ENCODE measurements at regions not wholly inside any gene's neighbourhood (a gene's known extent, or its start where the extent isn't known, plus 50 kb on each side); places are given as distances from the start of the nearest gene placed in this dataset.

DNA sequence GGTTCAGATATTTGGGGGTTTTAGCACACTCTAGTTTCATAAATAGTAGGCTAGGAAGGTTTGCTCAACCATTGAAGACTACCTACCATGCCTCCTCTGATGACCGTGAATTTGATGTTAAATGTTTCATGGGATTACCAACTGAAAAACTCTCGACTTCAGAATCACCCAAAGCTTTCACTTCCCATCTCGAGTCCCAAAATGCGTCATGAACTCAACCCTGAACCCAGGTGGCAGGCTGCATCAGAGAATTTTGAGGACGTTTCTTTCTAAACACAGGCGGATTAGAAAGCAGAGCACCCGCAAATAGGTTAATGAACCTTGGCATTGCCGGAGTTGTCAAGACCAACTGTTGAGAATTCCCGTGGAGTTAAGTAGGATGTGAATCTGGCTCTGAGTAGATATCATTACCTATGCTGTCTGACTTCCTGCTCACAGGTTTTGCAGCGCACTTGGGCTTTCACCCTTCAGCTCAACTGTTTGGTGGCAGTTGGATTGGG is 98.4 kb upstream of the ADTRP start:
- DNase-seq (ENCODE audit: low read depth, low spot score): no peak
- Histone ChIP-seq H3K79me2 (ENCODE audit: control insufficient read depth, insufficient read depth, low read length) (no peaks in the 10 kb centered on the region), H4K20me1 (ENCODE audit: control insufficient read depth, extremely low read depth, insufficient read depth, low read length) (no peaks in the 10 kb centered on the region), H3K4me3 (ENCODE audit: control insufficient read depth in 2 of 3, extremely low read depth in 1 of 3, insufficient read depth in 2 of 3, low read depth in 1 of 3, low read length in 3 of 3) (no peak overlapping the region), H3K9ac (ENCODE audit: control insufficient read depth, extremely low read depth, insufficient read depth, low read length) (no peak overlapping the region), H3K27me3 (ENCODE audit: control insufficient read depth, extremely low read depth, insufficient read depth, low read length) (no peaks in the 10 kb centered on the region), H3K9me3 (ENCODE audit: control insufficient read depth, low read depth, low read length) (no peaks in the 10 kb centered on the region), H3K9me1 (ENCODE audit: control insufficient read depth, extremely low read depth, insufficient read depth, low read length) (no peaks in the 10 kb centered on the region), H3K36me3 (ENCODE audit: control insufficient read depth in 2 of 2, extremely low read depth in 1 of 2, insufficient read depth in 2 of 2, low read length in 2 of 2) (no peaks in the 10 kb centered on the region), H3K27ac (ENCODE audit: control insufficient read depth, insufficient read depth, low read length) (no peak overlapping the region), H3K4me1 (ENCODE audit: control insufficient read depth, extremely low read depth, insufficient read depth, low read length) (no peaks in the 10 kb centered on the region), H3K4me2 (ENCODE audit: control insufficient read depth, extremely low read depth, insufficient read depth, low read depth, low read length) (no peak overlapping the region), H2AFZ (ENCODE audit: control insufficient read depth, low read length) (no peak overlapping the region)
- no peak for TF ChIP-seq EZH2 (IDR thresholded peaks at IDR 0.05; ENCODE audit: low read length)
- TF ChIP-seq, protein P1, sequence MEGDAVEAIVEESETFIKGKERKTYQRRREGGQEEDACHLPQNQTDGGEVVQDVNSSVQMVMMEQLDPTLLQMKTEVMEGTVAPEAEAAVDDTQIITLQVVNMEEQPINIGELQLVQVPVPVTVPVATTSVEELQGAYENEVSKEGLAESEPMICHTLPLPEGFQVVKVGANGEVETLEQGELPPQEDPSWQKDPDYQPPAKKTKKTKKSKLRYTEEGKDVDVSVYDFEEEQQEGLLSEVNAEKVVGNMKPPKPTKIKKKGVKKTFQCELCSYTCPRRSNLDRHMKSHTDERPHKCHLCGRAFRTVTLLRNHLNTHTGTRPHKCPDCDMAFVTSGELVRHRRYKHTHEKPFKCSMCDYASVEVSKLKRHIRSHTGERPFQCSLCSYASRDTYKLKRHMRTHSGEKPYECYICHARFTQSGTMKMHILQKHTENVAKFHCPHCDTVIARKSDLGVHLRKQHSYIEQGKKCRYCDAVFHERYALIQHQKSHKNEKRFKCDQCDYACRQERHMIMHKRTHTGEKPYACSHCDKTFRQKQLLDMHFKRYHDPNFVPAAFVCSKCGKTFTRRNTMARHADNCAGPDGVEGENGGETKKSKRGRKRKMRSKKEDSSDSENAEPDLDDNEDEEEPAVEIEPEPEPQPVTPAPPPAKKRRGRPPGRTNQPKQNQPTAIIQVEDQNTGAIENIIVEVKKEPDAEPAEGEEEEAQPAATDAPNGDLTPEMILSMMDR (optimal IDR thresholded peaks at IDR 0.05 in 1 of 3, IDR thresholded peaks at IDR 0.05 in 1 of 3, conservative IDR thresholded peaks at IDR 0.05 in 1 of 3; ENCODE audit: extremely low read depth in 1 of 3, insufficient read depth in 2 of 3, low read length in 3 of 3): no peak
- dilution Hi-C loops (cut with MboI; ENCODE audit: extremely low pct_ligation_motif_present, low sequenced_read_pairs): no loop called here
- no peak for FAIRE-seq

DNA sequence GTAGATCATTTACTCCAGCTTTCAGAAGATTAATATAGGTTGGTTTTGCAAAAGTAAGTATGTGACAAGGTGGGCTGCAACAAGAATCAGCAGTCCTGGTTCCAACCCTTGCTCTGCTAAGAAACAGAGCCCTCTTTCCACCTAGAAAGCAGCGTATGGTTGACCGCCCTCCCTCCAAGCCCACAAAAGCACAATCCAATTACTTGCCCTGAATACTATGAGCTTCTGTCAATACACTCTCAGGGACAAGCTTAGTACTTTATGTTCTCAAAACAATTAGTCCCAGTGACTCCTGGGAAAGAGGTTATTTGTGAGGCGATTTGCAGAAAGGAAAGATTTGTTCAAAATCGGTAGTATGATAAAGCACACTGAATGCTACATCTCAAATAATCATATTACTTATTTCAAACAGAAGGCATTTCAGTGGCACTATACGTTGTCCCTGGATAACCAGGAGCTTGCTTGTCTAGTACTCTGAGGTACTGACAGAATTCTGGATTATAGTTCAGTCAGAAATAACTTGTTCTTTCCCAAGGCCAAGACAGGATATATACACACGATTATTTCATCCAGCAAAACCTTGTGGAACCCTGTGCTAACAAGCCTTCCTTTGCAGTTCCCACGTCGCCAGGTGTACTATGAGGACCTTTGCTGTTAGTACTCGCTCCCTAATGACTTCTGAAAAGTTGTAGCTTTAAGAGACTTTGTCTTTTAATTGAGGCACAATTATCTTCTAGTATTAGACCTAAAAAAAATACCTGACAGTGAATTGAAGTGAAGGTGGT is 96.9 kb upstream of the ADTRP start:
- Histone ChIP-seq H3K79me2 (ENCODE audit: control insufficient read depth, insufficient read depth, low read length) (no peaks in the 10 kb centered on the region), H3K4me1 (ENCODE audit: control insufficient read depth, extremely low read depth, insufficient read depth, low read length) (no peaks in the 10 kb centered on the region), H3K27ac (ENCODE audit: control insufficient read depth, insufficient read depth, low read length) (no peak overlapping the region), H3K9me3 (ENCODE audit: control insufficient read depth, low read depth, low read length) (no peaks in the 10 kb centered on the region), H3K36me3 (ENCODE audit: control insufficient read depth in 2 of 2, extremely low read depth in 1 of 2, insufficient read depth in 2 of 2, low read length in 2 of 2) (no peaks in the 10 kb centered on the region), H3K27me3 (ENCODE audit: control insufficient read depth, extremely low read depth, insufficient read depth, low read length) (no peaks in the 10 kb centered on the region), H3K9ac (ENCODE audit: control insufficient read depth, extremely low read depth, insufficient read depth, low read length) (no peak overlapping the region), H2AFZ (ENCODE audit: control insufficient read depth, low read length) (no peak overlapping the region), H3K9me1 (ENCODE audit: control insufficient read depth, extremely low read depth, insufficient read depth, low read length) (no peaks in the 10 kb centered on the region), H3K4me2 (ENCODE audit: control insufficient read depth, extremely low read depth, insufficient read depth, low read depth, low read length) (no peak overlapping the region), H4K20me1 (ENCODE audit: control insufficient read depth, extremely low read depth, insufficient read depth, low read length) (no peaks in the 10 kb centered on the region), H3K4me3 (ENCODE audit: control insufficient read depth in 2 of 3, extremely low read depth in 1 of 3, insufficient read depth in 2 of 3, low read depth in 1 of 3, low read length in 3 of 3) (no peak overlapping the region)
- dilution Hi-C loops (cut with MboI; ENCODE audit: extremely low pct_ligation_motif_present, low sequenced_read_pairs): no loop called here
- TF ChIP-seq, protein P1 (optimal IDR thresholded peaks at IDR 0.05 in 1 of 3, IDR thresholded peaks at IDR 0.05 in 1 of 3, conservative IDR thresholded peaks at IDR 0.05 in 1 of 3; ENCODE audit: extremely low read depth in 1 of 3, insufficient read depth in 2 of 3, low read length in 3 of 3): no peak
- TF ChIP-seq EZH2 (IDR thresholded peaks at IDR 0.05; ENCODE audit: low read length): no peak
- DNase-seq (ENCODE audit: low read depth, low spot score) (no peak), FAIRE-seq (no peak)
